ENCODE measurements at regions not wholly inside any gene's neighbourhood (a gene's known extent, or its start where the extent isn't known, plus 50 kb on each side); places are given as distances from the start of the nearest gene placed in this dataset.

- DNase-seq: no peak
Measured at GRCh38 chr4:30783751-30784150, 63.6 kb downstream of the PCDH7 start.

GRCh38 chr4:30789219-30789671 is 69.1 kb downstream of the PCDH7 start:
- no peak for DNase-seq

- no peak for DNase-seq
Measured at GRCh38 chr4:30790123-30790522, 70.0 kb downstream of the PCDH7 start.

DNA sequence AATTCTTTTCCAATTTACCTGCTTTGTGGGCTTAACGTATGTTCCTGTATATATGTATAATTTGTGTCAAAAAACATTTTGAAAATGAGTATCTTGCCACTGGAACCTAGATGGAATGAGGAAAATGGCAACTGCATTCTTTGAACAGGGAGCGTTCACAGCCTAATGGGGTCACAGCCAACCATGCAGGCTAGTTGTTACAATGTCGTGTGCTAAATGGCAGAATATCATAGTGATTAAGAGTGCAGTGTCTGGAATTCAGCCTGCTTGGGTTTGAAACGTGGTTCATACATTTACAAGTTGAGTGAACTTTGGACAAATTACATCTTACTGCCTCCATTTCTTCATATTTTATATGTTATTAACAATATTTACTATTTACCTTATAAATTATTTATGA is 70.8 kb downstream of the PCDH7 start:
- no peak for DNase-seq

DNA sequence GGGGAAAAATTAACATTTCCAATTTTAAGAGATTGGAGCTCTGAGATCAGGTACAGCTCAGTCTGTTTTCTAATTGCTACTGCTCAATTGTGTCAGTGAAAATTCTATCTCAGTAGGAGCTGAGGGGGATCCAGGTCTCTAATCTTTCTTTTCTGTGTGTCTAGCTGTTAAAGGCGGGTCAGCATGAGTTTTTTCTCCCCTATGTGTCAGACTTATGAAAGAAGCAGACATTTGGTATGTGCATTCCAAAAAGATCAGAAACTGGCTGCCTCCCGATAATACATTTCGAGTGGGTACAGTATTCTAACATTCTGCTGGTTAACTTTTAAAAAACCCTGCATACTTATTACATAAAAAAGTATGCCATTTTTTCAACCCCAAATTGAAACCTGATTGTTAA is 72.4 kb downstream of the PCDH7 start:
- DNase-seq: no peak

DNA sequence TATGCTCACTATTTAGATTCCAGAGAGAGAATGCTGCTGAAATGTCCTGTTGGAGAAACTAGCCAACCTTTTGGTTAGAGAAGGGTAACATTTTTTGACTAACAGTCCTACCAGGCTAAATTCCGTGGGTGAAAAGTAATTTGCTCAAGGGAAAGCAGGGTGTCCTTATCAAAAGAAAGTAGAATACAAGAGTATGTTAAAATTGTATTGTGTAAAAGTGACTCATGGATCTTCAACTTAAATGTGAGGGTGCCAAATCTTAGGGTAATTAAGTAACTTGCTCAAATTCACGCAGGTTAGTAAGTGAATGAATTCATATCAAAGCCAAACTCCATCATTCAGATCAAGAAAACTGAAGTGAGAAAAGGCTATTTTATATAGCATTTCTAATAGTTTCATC is 81.7 kb downstream of the PCDH7 start:
- DNase-seq: no peak

GRCh38 chr4:30802622-30803323 is 82.6 kb downstream of the PCDH7 start:
- DNase-seq: peak; percentile 73

GRCh38 chr4:30808276-30808675 is 88.1 kb downstream of the PCDH7 start:
- no peak for DNase-seq

DNA sequence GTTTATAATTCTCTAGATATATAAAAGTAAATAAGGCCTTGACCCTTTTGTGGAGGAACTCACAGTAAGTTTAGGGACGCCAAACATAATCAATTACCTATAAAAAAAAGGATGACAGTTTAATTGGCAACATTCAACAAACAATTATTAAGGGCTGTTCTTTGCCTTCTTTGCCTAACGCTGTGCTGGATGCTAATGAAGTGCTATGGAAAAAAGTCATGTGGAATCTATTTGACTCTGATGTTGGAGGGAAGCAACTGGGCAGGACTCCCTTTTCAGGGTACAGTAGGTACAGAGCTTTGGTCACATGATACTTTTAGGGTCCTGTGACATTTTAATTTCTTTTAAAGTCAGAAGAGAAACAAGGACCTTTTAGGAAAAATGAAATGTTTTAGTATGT is 91.1 kb downstream of the PCDH7 start:
- DNase-seq: no peak

GRCh38 chr4:30815685-30816084 is 95.5 kb downstream of the PCDH7 start:
- no peak for DNase-seq

DNA sequence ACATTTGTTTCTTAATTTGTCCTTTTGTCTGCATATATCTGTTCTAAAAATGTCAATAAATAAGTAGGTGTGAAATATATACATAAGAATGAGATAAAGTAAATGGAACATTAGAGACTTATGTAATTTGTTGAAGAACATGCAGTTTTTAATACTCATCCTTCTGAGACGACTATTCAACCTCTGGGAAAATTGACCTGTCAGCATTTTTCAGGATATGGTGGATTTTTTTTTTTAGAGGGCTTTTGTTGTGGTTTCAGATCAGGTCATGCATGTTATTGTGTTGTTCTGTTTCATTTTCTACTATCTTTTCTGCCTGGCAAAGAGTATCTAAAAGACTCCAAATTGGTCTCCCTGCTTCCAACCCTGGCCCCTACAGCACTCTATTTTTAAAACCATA is 97.3 kb downstream of the PCDH7 start:
- DNase-seq: no peak

GRCh38 chr4:30818541-30818940 is 98.4 kb downstream of the PCDH7 start:
- DNase-seq: no peak

- no peak for DNase-seq
Measured at GRCh38 chr4:30821275-30821674, 101.1 kb downstream of the PCDH7 start.

- peak; percentile 53 for DNase-seq
Measured at GRCh38 chr4:30821859-30822612, 101.9 kb downstream of the PCDH7 start.

DNA sequence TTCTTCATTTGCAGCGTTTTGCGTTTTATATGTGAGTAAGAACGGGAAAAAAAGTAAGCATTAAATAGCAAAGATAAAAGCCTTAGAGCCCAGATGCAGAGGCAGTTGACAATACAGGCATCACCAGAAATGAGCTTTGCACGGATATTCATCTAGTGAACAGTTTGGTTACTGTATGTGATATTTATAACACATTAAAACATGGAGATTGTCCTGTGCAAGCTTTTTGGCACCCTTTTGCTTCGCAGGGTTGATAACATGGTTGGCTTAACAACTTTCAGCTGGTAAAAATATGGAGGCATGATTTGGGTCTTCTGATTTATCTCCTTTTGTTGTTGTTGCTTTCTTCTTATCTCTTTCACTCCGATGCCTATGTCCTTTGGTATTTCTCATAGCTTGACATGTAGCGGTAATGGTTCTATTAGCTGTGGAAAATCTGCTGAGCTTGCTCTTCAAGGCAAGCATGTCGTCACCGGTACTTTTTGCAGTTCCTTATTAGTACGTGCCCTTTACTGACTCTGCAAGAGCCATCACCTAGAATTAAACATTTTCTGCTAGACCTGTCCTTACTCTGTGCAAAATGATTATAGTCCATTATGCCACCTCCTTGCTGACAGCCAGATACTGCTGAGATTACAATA is 102.9 kb downstream of the PCDH7 start:
- DNase-seq: no peak

DNA sequence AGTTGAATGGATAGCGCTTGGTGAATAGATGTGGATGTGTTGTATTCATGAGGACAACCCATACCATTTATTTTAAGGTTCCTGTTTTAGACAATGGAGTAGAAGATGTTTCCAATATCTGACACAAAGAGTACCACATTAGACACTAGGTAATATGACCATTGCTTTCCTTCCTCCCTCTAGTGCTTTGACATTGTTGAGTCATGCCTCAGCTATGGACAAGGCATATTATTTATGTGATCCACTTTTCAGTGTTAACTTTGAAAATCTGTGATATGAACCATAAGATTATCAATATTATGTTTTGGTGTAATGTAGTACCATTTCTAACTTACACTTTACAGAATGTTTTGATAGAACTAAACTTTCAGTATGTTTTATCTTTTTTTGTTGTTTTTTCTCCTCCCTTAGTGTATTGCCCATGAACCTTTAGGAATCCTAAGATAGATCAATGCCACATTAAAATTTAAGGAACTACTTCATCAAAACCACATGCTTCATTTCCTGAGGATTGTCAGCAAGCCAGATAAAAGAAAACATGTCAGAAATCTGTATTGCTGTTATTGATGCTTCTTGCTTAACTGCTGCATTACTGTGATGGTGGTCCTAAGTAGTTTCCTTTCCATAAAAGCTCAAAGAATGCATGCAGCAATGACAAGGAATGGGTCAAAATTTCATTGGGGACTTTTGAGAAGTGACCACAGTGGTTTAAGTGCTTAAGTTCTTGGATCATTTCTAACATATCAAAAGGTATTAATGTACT is 105.0 kb downstream of the PCDH7 start:
- peak; percentile 13 for DNase-seq

GRCh38 chr4:30828264-30828926 is 108.2 kb downstream of the PCDH7 start:
- DNase-seq: peak; percentile 34

DNA sequence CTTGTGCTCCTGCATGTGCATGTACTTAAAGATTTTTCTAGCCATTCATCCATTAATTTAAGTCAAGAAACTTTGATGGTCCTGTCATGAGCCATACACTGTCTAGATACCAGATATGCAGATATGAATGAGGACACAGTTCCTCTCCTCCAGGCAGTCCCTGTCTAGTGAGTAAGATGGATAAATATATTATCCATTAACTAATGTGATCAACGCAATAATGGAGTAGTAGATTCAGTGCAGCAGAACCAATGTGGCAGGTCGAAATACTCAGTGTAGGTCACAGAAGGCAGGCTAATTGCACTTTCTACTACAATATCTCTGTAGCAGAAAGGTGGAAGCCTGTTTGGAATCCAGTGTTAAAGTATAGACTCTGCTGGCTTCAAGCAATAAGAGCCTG is 112.5 kb downstream of the PCDH7 start:
- no peak for DNase-seq

- DNase-seq: no peak
Measured at GRCh38 chr4:30833206-30833605, 113.0 kb downstream of the PCDH7 start.

DNA sequence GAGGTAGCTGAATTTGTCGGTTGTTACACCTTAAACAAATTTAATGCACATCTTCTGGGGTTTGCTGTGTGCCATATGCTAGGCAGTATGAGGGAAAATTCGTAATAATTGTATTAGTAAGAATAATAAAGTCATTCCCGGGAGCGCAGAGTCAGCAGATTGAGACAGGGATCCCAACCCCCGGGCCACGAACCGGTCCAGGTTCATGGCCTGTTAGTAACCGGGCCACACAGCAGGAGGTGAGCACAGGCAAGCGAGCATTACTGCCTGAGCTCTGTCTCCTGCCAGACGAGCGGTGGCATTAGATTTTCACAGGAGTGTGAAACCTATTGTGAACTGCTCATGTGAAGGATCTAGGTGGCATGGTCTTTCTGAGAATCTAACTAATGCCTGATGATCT is 114.9 kb downstream of the PCDH7 start:
- DNase-seq: no peak

- DNase-seq: no peak
Measured at GRCh38 chr4:30836231-30836630, 116.1 kb downstream of the PCDH7 start.

GRCh38 chr4:30837131-30837539 is 117.0 kb downstream of the PCDH7 start:
- no peak for DNase-seq

DNA sequence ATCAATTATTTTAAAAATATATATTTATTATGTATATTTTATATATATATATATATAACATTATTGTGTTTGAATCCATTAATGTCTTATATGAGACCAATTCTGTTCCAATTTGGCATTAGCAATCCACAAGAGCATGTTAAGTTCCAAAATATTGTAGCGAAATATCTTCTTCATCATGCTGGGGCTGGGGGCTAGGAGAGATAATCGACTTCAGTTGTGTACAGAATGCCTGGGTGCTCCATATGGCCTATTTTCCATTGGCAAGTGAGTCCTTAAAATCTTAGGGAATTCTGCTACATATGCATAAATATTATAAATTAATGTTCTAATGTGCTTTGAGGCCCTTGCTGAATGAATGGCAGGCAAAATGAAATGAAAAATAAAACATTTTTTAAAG is 117.7 kb downstream of the PCDH7 start:
- no peak for DNase-seq
